Mammary epithelial cell (primary cell): ENCODE measurements at regions not wholly inside any gene's neighbourhood (a gene's known extent, or its start where the extent isn't known, plus 50 kb on each side); places are given as distances from the start of the nearest gene placed in this dataset.

Experiments used
- EZH2 ChIP-seq: IDR thresholded peaks from 2 replicates; pipeline ENCODE4 v1.6.1; 2012; ENCODE audit warnings: low read length, inconsistent platforms, borderline replicate concordance
- TF ChIP-seq, protein P1 (sequence below), 2 donors: IDR thresholded peaks in 1 of 2; conservative IDR thresholded peaks in 1 of 2; 2 replicates each; pipeline ENCODE4 v1.5.1; 2011 to 2012; ENCODE audit warnings: inconsistent platforms in 2 of 2, low read length in 2 of 2, mild to moderate bottlenecking in 2 of 2, control low read depth in 1 of 2, low read depth in 1 of 2; ENCODE audit not compliant: insufficient read depth in 1 of 2; ENCODE audit errors: extremely low read depth in 1 of 2

DNA sequence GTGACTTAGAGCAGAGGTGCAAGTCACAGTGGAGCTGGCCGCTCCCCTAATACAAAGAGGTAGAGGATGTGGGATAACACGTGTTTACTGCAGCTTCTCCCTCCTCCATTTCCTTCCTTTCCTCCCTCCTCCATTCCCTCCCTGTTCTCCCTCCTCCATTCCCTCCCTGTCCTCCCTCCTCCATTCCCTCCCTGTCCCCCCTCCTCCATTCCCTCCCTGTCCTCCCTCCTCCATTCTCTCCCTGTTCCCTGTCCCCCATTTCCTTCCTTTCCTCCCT is 124.0 kb downstream of the CRYAA start:
- TF ChIP-seq, protein P1, sequence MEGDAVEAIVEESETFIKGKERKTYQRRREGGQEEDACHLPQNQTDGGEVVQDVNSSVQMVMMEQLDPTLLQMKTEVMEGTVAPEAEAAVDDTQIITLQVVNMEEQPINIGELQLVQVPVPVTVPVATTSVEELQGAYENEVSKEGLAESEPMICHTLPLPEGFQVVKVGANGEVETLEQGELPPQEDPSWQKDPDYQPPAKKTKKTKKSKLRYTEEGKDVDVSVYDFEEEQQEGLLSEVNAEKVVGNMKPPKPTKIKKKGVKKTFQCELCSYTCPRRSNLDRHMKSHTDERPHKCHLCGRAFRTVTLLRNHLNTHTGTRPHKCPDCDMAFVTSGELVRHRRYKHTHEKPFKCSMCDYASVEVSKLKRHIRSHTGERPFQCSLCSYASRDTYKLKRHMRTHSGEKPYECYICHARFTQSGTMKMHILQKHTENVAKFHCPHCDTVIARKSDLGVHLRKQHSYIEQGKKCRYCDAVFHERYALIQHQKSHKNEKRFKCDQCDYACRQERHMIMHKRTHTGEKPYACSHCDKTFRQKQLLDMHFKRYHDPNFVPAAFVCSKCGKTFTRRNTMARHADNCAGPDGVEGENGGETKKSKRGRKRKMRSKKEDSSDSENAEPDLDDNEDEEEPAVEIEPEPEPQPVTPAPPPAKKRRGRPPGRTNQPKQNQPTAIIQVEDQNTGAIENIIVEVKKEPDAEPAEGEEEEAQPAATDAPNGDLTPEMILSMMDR (conservative IDR thresholded peaks at IDR 0.05 in 1 of 2, IDR thresholded peaks at IDR 0.05 in 1 of 2; ENCODE audit: extremely low read depth in 1 of 2, insufficient read depth in 1 of 2, low read depth in 1 of 2, low read length in 2 of 2) = no peak
- no peak for TF ChIP-seq EZH2
